ENCODE measurements at regions not wholly inside any gene's neighbourhood (a gene's known extent, or its start where the extent isn't known, plus 50 kb on each side); places are given as distances from the start of the nearest gene placed in this dataset.

- CTCF ChIA-PET (ENCODE audit: low intra/inter-chr PET ratio, low total read pairs): no interaction called here
- H3K36me3 ChIP-seq (replicated peaks in 1 of 2; ENCODE audit: control insufficient read depth in 1 of 2, insufficient read depth in 2 of 2, low read length in 2 of 2): no peaks in the 10 kb centered on the region
- BruUV-seq (replicated peaks): no TSS peak
- no peak overlapping the region for H3K4me3 ChIP-seq (replicated peaks in 1 of 3; ENCODE audit: insufficient read depth in 1 of 3, low read depth in 2 of 3, low read length in 3 of 3)
- TF ChIP-seq ZFP91 (CRISPR knock-in tag; IDR thresholded peaks at IDR 0.05; ENCODE audit: borderline replicate concordance): no peak
- TF ChIP-seq FOXC1 (CRISPR knock-in tag; IDR thresholded peaks at IDR 0.05; ENCODE audit: borderline replicate concordance): no peak
- no peak for TF ChIP-seq BRF2 (CRISPR knock-in tag; IDR thresholded peaks at IDR 0.05)
- no peak for TF ChIP-seq ZNF160 (CRISPR knock-in tag; IDR thresholded peaks at IDR 0.05)
- TF ChIP-seq MYNN (CRISPR knock-in tag; IDR thresholded peaks at IDR 0.05; ENCODE audit: low read depth): no peak
- TF ChIP-seq ELF3 (CRISPR knock-in tag; IDR thresholded peaks at IDR 0.05): no peak
- TF ChIP-seq NONO (IDR thresholded peaks at IDR 0.05): no peak
- TF ChIP-seq NONO (CRISPR knock-in tag; conservative IDR thresholded peaks at IDR 0.05): no peak
- no peak for TF ChIP-seq ISL2 (CRISPR knock-in tag; IDR thresholded peaks at IDR 0.05)
- TF ChIP-seq SIX4 (CRISPR knock-in tag; IDR thresholded peaks at IDR 0.05): no peak
- no peak for TF ChIP-seq ZNF546 (CRISPR knock-in tag; conservative IDR thresholded peaks at IDR 0.05)
- ATAC-seq (no peak), DNase-seq (ENCODE audit: low spot score) (no peak), FAIRE-seq (no peak)
- intact Hi-C loops (cut with micrococcal nuclease; ENCODE audit: unreplicated experiment) (loop anchor here (5.0 to 10.0 kb wide), 3 partner anchors 100 to 202 kb away; partner anchors contain the start of gene LIPC), in situ Hi-C loops (cut with HindIII; ENCODE audit: extremely low pct_ligation_motif_present, low pct_unique_long_range_greater_than_20kb) (no loop called here)
- no peak overlapping the region for H2AFZ ChIP-seq (ENCODE audit: low read length)
- no peak overlapping the region for H3K4me2 ChIP-seq (ENCODE audit: low read depth, low read length)
- no peak overlapping the region for H3K9ac ChIP-seq (ENCODE audit: insufficient read depth, low read depth, low read length)
- H4K20me1 ChIP-seq (ENCODE audit: insufficient read depth, low read length): no peaks in the 10 kb centered on the region
- H3K27me3 ChIP-seq (ENCODE audit: control insufficient read depth in 1 of 2, insufficient read depth in 2 of 2, low read length in 2 of 2): no peaks in the 10 kb centered on the region; a peak in 1 of 5 replicates
- H3K9me3 ChIP-seq (ENCODE audit: low read length): peaks cover 10% of the 10 kb centered on the region; the same call in 1 of the 2 replicates
- no peak overlapping the region for H3K27ac ChIP-seq (ENCODE audit: extremely low read length, insufficient read depth, low read length)
- POLR2A ChIA-PET: interaction anchor here (1.4 kb wide), 1 partner anchor 11 kb away, joined by 4 read pairs; no protein-coding TSS in a partner anchor
- no peaks in the 10 kb centered on the region for H3K79me2 ChIP-seq (ENCODE audit: insufficient read depth, low read length)
- peaks cover 14% of the 10 kb centered on the region for H3K4me1 ChIP-seq (ENCODE audit: insufficient read depth, low read length)
- WGBS (ENCODE audit: low lambda C conversion rate): 74% methylated on average over 4 of the region's 4 CpGs
These were observed 136.7 kb downstream of the AQP9 start for GRCh38 chr15:58274885-58275284.
